ENCODE measurements at regions not wholly inside any gene's neighbourhood (a gene's known extent, or its start where the extent isn't known, plus 50 kb on each side); places are given as distances from the start of the nearest gene placed in this dataset.

GRCh38 chr12:83767723-83768122 is 1081.0 kb downstream of the TMTC2 start:
- no peaks in the 10 kb centered on the region for H3K36me3 ChIP-seq (ENCODE audit: control insufficient read depth in 4 of 4, insufficient read depth in 3 of 4, low read depth in 1 of 4, low read length in 3 of 4)
- H3K9ac ChIP-seq (ENCODE audit: low read depth in 1 of 2, low read length in 2 of 2) = no peak overlapping the region
- WGBS = 10% methylated on average over 1 of the region's 1 CpG
- TF ChIP-seq RXRA (IDR thresholded peaks at IDR 0.05) (peak; percentile 43 to 58), FOXA2 (IDR thresholded peaks at IDR 0.05) (no peak), RAD21 (IDR thresholded peaks at IDR 0.05) (no peak), HNF4G (IDR thresholded peaks at IDR 0.05) (no peak), MAX (IDR thresholded peaks at IDR 0.05) (no peak), SP1 (IDR thresholded peaks at IDR 0.05) (peak; percentile 21)
- no peak overlapping the region for H3K4me3 ChIP-seq (ENCODE audit: low read depth in 1 of 3, low read length in 3 of 3)
- H3K27ac ChIP-seq (ENCODE audit: low read depth in 1 of 2, low read length in 2 of 2) = no peak overlapping the region
- no peaks in the 10 kb centered on the region for H3K4me1 ChIP-seq (ENCODE audit: control insufficient read depth in 4 of 4, insufficient read depth in 4 of 4, low read length in 3 of 4)
- no peak for DNase-seq (ENCODE audit: low spot score)
- no peaks in the 10 kb centered on the region for H3K27me3 ChIP-seq (ENCODE audit: control insufficient read depth in 4 of 4, insufficient read depth in 4 of 4, low read length in 3 of 4)
- H3K9me3 ChIP-seq (ENCODE audit: control insufficient read depth in 4 of 4, low read length in 3 of 4) = peaks cover 0 to 2% (median 0%) of the 10 kb centered on the region in 4 donors

- Histone ChIP-seq H3K4me3 (ENCODE audit: low read depth in 1 of 3, low read length in 3 of 3) (no peak overlapping the region), H3K36me3 (ENCODE audit: control insufficient read depth in 4 of 4, insufficient read depth in 3 of 4, low read depth in 1 of 4, low read length in 3 of 4) (no peaks in the 10 kb centered on the region), H3K27me3 (ENCODE audit: control insufficient read depth in 4 of 4, insufficient read depth in 4 of 4, low read length in 3 of 4) (no peaks in the 10 kb centered on the region), H3K9ac (ENCODE audit: low read depth in 1 of 2, low read length in 2 of 2) (no peak overlapping the region), H3K4me1 (ENCODE audit: control insufficient read depth in 4 of 4, insufficient read depth in 4 of 4, low read length in 3 of 4) (no peaks in the 10 kb centered on the region), H3K27ac (ENCODE audit: low read depth in 1 of 2, low read length in 2 of 2) (no peak overlapping the region), H3K9me3 (ENCODE audit: control insufficient read depth in 4 of 4, low read length in 3 of 4) (no peaks in the 10 kb centered on the region)
- WGBS = 76% methylated on average over 6 of the region's 6 CpGs
- no peak for DNase-seq (ENCODE audit: low spot score)
- no peak for TF ChIP-seq YY1 (IDR thresholded peaks at IDR 0.05)
- TF ChIP-seq FOXA2 (IDR thresholded peaks at IDR 0.05) = no peak
- no peak for TF ChIP-seq ATF3 (IDR thresholded peaks at IDR 0.05)
- TF ChIP-seq HNF4G (IDR thresholded peaks at IDR 0.05) = no peak
- TF ChIP-seq JUND (IDR thresholded peaks at IDR 0.05) = no peak
- TF ChIP-seq REST (IDR thresholded peaks at IDR 0.05) = no peak
- TF ChIP-seq HNF4A (conservative IDR thresholded peaks at IDR 0.05) = no peak
- no peak for TF ChIP-seq EGR1 (IDR thresholded peaks at IDR 0.05; ENCODE audit: low read depth in 2 of 2)
- no peak for TF ChIP-seq SP1 (IDR thresholded peaks at IDR 0.05)
- no peak for TF ChIP-seq TAF1 (conservative IDR thresholded peaks at IDR 0.05)
- no peak for TF ChIP-seq MAX (IDR thresholded peaks at IDR 0.05)
Measured at GRCh38 chr12:83763425-83763824, 1076.7 kb downstream of the TMTC2 start.

GRCh38 chr12:83759906-83760305 is 1073.2 kb downstream of the TMTC2 start:
- H3K4me3 ChIP-seq (ENCODE audit: low read depth in 1 of 3, low read length in 3 of 3) = no peak overlapping the region
- H3K4me1 ChIP-seq (ENCODE audit: control insufficient read depth in 4 of 4, insufficient read depth in 4 of 4, low read length in 3 of 4) = no peaks in the 10 kb centered on the region
- H3K27ac ChIP-seq (ENCODE audit: low read depth in 1 of 2, low read length in 2 of 2) = no peak overlapping the region
- no peaks in the 10 kb centered on the region for H3K9me3 ChIP-seq (ENCODE audit: control insufficient read depth in 4 of 4, low read length in 3 of 4)
- TF ChIP-seq RXRA (IDR thresholded peaks at IDR 0.05) (no peak), CTCF (IDR thresholded peaks at IDR 0.05; ENCODE audit: low read depth, low read length, missing input control) (no peak), HNF4G (IDR thresholded peaks at IDR 0.05) (no peak), GABPA (IDR thresholded peaks at IDR 0.05 in 1 of 2, conservative IDR thresholded peaks at IDR 0.05 in 1 of 2) (no peak), HNF4A (conservative IDR thresholded peaks at IDR 0.05) (no peak), FOXA1 (IDR thresholded peaks at IDR 0.05) (no peak), NR2F2 (IDR thresholded peaks at IDR 0.05) (no peak), TAF1 (conservative IDR thresholded peaks at IDR 0.05) (no peak), JUND (IDR thresholded peaks at IDR 0.05) (no peak)
- no peak overlapping the region for H3K9ac ChIP-seq (ENCODE audit: low read depth in 1 of 2, low read length in 2 of 2)
- H3K27me3 ChIP-seq (ENCODE audit: control insufficient read depth in 4 of 4, insufficient read depth in 4 of 4, low read length in 3 of 4) = no peaks in the 10 kb centered on the region
- DNase-seq (ENCODE audit: low spot score) = no peak
- H3K36me3 ChIP-seq (ENCODE audit: control insufficient read depth in 4 of 4, insufficient read depth in 3 of 4, low read depth in 1 of 4, low read length in 3 of 4) = no peaks in the 10 kb centered on the region
- 80% methylated on average over 2 of the region's 2 CpGs for WGBS
